PFSK-1 (cell line): ENCODE measurements at regions not wholly inside any gene's neighbourhood (a gene's known extent, or its start where the extent isn't known, plus 50 kb on each side); places are given as distances from the start of the nearest gene placed in this dataset.

Experiments used
- FOXP2 ChIP-seq: optimal IDR thresholded peaks from 2 replicates; pipeline ENCODE3; 2011; ENCODE audit warnings: borderline replicate concordance, control low read depth, inconsistent platforms; ENCODE audit not compliant: insufficient read depth; ENCODE audit errors: extremely low read length, extremely low read depth
- POLR2AphosphoS5 ChIP-seq: IDR thresholded peaks from 2 replicates; pipeline ENCODE4 v1.6.1; 2012; ENCODE audit warnings: low read depth, mild to moderate bottlenecking, control low read depth, low read length, moderate library complexity
- REST ChIP-seq, 2 experiments: IDR thresholded peaks; 2 replicates each; pipeline versions ENCODE4 v1.6.1 to v1.8.0; 2011 to 2012; ENCODE audit warnings: low read depth in 2 of 2, low read length in 2 of 2, control low read depth in 1 of 2, inconsistent platforms in 1 of 2, mild to moderate bottlenecking in 1 of 2, moderate library complexity in 1 of 2; ENCODE audit not compliant: insufficient read depth in 1 of 2
- SIN3A ChIP-seq: IDR thresholded peaks from 2 replicates; pipeline ENCODE4 v1.6.1; 2012; ENCODE audit warnings: mild to moderate bottlenecking, low read length, moderate library complexity, borderline replicate concordance; ENCODE audit not compliant: insufficient read depth
- TAF1 ChIP-seq: IDR thresholded peaks from 2 replicates; pipeline ENCODE4 v1.6.1; 2012; ENCODE audit warnings: low read length, control low read depth, borderline replicate concordance; ENCODE audit not compliant: insufficient read depth

GRCh38 chr13:105127732-105128131 lies 1407.7 kb downstream of the EFNB2 start:
- TF ChIP-seq POLR2AphosphoS5 = no peak
- no peak for TF ChIP-seq REST (IDR thresholded peaks at IDR 0.05; ENCODE audit: insufficient read depth in 1 of 2, low read depth in 2 of 2, low read length in 2 of 2)
- TF ChIP-seq FOXP2 = no peak
- TF ChIP-seq TAF1 = no peak
- TF ChIP-seq SIN3A = no peak
